ENCODE measurements at regions not wholly inside any gene's neighbourhood (a gene's known extent, or its start where the extent isn't known, plus 50 kb on each side); places are given as distances from the start of the nearest gene placed in this dataset.

DNA sequence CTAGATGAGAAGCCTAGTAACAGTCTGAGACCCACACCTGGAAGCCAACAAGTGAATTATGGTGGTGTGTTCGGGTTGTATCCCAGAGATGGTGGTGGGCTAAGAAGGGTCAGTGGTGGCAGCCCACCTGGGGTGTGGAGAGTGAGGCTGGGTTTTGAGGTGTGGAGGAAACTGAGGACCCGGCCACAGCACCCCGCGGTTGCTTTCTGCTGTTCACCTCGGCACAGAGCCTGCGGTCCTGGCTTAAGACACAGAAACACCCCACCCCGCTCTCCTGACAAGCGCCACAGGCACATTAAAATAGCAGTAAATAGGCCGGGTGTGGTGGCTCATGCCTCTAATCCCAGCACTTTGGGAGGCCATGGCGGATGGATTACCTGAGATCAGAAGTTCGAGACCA is 395.1 kb downstream of the GLRX3 start:
- TF ChIP-seq, protein P1, sequence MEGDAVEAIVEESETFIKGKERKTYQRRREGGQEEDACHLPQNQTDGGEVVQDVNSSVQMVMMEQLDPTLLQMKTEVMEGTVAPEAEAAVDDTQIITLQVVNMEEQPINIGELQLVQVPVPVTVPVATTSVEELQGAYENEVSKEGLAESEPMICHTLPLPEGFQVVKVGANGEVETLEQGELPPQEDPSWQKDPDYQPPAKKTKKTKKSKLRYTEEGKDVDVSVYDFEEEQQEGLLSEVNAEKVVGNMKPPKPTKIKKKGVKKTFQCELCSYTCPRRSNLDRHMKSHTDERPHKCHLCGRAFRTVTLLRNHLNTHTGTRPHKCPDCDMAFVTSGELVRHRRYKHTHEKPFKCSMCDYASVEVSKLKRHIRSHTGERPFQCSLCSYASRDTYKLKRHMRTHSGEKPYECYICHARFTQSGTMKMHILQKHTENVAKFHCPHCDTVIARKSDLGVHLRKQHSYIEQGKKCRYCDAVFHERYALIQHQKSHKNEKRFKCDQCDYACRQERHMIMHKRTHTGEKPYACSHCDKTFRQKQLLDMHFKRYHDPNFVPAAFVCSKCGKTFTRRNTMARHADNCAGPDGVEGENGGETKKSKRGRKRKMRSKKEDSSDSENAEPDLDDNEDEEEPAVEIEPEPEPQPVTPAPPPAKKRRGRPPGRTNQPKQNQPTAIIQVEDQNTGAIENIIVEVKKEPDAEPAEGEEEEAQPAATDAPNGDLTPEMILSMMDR (IDR thresholded peaks at IDR 0.05; ENCODE audit: low read depth, low read length) = no peak
- TF ChIP-seq EZH2phosphoT487 (IDR thresholded peaks at IDR 0.05; ENCODE audit: low read depth) = no peak

All from OCI-LY3 (cell line).